Psoas muscle (tissue), 7 donors: ENCODE measurements at regions not wholly inside any gene's neighbourhood (a gene's known extent, or its start where the extent isn't known, plus 50 kb on each side); places are given as distances from the start of the nearest gene placed in this dataset.

ENCODE experiments used
- ATAC-seq, 4 donors: fragments of 200-7000 bp; cut with Tn5 transposase; one replicate each; pipeline ENCODE4 v1.9.1; 2020; ENCODE audit warnings: moderate library complexity in 3 of 4, mild to moderate bottlenecking in 2 of 4
- DNase-seq, 2 donors: peaks; one replicate each; pipeline ENCODE4 v3.0.0-alpha.2; 2020
- H3K27ac ChIP-seq: fragments of 200-600 bp; one replicate; pipeline ENCODE4 v1.8.0; 2022
- H3K27me3 ChIP-seq, 3 donors: fragments of 200-600 bp in 1 of 3; one replicate each; pipeline versions ENCODE4 v1.6.1 to v1.8.0; 2013 to 2022; ENCODE audit warnings: low read length in 2 of 3, mild to moderate bottlenecking in 2 of 3, moderate library complexity in 1 of 3; ENCODE audit not compliant: insufficient read depth in 3 of 3
- H3K36me3 ChIP-seq, 2 donors: fragments of 200-600 bp in 1 of 2; one replicate each; pipeline versions ENCODE4 v1.6.1 to v1.8.0; 2013 to 2022; ENCODE audit warnings: low read depth in 1 of 2, mild to moderate bottlenecking in 1 of 2, moderate library complexity in 1 of 2; ENCODE audit not compliant: insufficient read depth in 1 of 2
- H3K4me1 ChIP-seq: fragments of 200-600 bp; one replicate; pipeline ENCODE4 v1.8.0; 2022
- H3K4me3 ChIP-seq: fragments of 200-600 bp; one replicate; pipeline ENCODE4 v1.8.0; 2022; ENCODE audit warnings: mild to moderate bottlenecking
- H3K9me3 ChIP-seq: fragments of 200-600 bp; one replicate; pipeline ENCODE4 v1.8.0; 2022
- CTCF ChIP-seq: fragments of 200-600 bp; IDR thresholded peaks from one replicate; pipeline ENCODE4 v1.8.0; 2022; ENCODE audit warnings: antibody characterized with exemption
- WGBS, 3 donors: extraction: QIAGEN DNeasy Blood & Tissue Kit; methylation state at CpG; one replicate each; pipeline versions ENCODE4 v1.1.6 to v1.1.7; 2013; 5-methylcytosine and 5-hydroxymethylcytosine counted together
- intact Hi-C, 2 donors: fragments of 100-400 bp; cut with DNase I; formaldehyde crosslinking; loops; one replicate each; pipeline versions ENCODE4 v1.11.0 to v1.14.2; 2022
- donor health status: healthy with polysubstance abuse.
- donor health status: DM: no; HTN: no; CAD: no; lungs with moderate emphysema.
- donor health status: Bipolar disorder and iron deficiency.
- donor health status: healthy.
- donor health status: DM: yes; HTN: yes; CAD: no.
- donor health status: DM: no; HTN: no; CAD: no.
- donor health status: DM: yes; HTN: yes; CAD: no.

GRCh38 chr1:30380625-30380984 is 342.8 kb downstream of the MATN1 start:
- 1 to 2% (median 1%) methylated on average over 3 of the region's 3 CpGs for WGBS, 3 donors
- peaks cover 0 to 3% (median 0%) of the 10 kb centered on the region in 3 donors for H3K27me3 ChIP-seq
- intact Hi-C loops, result loop anchor here (2.0 to 5.0 kb wide), 4 partner anchors 273 to 1144 kb away; partner anchors contain the start of gene PTPRU (in 2 of the 2)
- H3K36me3 ChIP-seq, result no peaks in the 10 kb centered on the region
- no peak overlapping the region for H3K27ac ChIP-seq
- no peaks in the 10 kb centered on the region for H3K9me3 ChIP-seq
- TF ChIP-seq CTCF, result no peak
- ATAC-seq, result no peak
- no peaks in the 10 kb centered on the region for H3K4me1 ChIP-seq
- DNase-seq, result no peak
- H3K4me3 ChIP-seq, result no peak overlapping the region

DNA sequence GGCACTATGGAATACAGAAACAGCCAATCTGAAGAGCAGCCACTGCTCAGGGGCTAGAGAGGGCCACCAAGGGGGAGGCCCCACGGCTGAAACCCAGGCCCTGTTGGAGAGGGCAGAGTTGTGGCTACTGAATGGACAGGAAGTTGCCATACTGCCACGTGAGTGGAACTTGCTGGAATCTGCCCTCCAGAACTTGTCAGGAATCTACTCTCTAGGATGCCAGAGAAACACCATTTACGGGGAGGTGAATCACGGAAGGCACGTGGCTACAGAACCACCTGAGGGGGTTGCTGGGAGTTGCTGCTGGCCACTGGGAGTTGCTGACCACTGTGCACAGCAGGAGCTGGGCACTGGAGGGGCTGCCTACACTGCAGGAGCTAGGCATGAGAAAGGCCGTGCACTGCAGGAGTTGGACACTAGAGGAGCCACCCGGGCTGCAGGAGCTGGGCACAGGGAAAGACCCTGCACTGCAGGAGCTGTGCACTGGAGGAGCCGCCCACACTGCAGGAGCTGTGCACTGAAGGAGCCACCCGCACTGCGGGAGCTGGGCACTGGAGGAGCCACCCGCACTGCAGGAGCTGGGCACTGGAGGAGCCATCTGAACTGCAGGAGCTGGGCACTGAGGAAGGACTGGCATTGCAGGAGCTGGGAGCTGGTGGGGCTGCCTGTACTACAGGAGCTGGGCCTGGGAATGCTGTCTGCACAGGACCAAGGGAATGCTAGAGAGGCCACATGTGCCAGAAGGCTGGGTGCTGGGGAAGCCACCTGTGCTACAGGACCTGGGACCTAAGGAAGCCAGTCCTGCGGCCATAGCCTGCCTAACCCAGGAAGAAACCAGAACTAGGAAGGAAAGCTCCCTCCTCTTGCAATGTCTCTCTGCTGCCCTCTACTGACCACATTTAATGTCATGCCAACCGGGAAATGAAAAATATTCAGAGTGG is 343.4 kb downstream of the MATN1 start:
- no peak overlapping the region for H3K4me3 ChIP-seq
- WGBS, 3 donors, result 38 to 51% (median 41%) methylated on average over 13 of the region's 13 CpGs
- peak; percentile 69 to 89 (median 85) for ATAC-seq
- H3K27ac ChIP-seq, result no peak overlapping the region
- intact Hi-C loops, result loop anchor here (2.0 to 10.0 kb wide), 6 partner anchors 273 to 1143 kb away; partner anchors contain the start of gene PTPRU (in 2 of the 2)
- no peak for DNase-seq
- peaks cover 0 to 3% (median 0%) of the 10 kb centered on the region in 3 donors for H3K27me3 ChIP-seq
- no peaks in the 10 kb centered on the region for H3K9me3 ChIP-seq
- no peaks in the 10 kb centered on the region for H3K4me1 ChIP-seq
- peak; percentile 84 for TF ChIP-seq CTCF
- no peaks in the 10 kb centered on the region for H3K36me3 ChIP-seq

- Histone ChIP-seq H3K4me3 (no peak overlapping the region), H3K36me3 (no peaks in the 10 kb centered on the region), H3K27ac (no peak overlapping the region), H3K27me3 (peaks cover 0 to 3% (median 0%) of the 10 kb centered on the region in 3 donors), H3K9me3 (no peaks in the 10 kb centered on the region), H3K4me1 (no peaks in the 10 kb centered on the region)
- ATAC-seq (no peak), DNase-seq (no peak)
- intact Hi-C loops, result loop anchor here (5.0 to 10.0 kb wide), 2 partner anchors 328 to 574 kb away; no protein-coding TSS in a partner anchor
- TF ChIP-seq CTCF, result no peak
- 25 to 28% (median 26%) methylated on average over 18 of the region's 18 CpGs for WGBS, 3 donors
Measured at GRCh38 chr1:30378991-30379581, 344.3 kb downstream of the MATN1 start.

- 54 to 66% (median 57%) methylated on average over 10 of the region's 10 CpGs for WGBS, 3 donors
- Histone ChIP-seq H3K4me1 (no peaks in the 10 kb centered on the region), H3K9me3 (no peaks in the 10 kb centered on the region), H3K27me3 (peaks cover 0 to 3% (median 0%) of the 10 kb centered on the region in 3 donors), H3K4me3 (no peak overlapping the region), H3K27ac (no peak overlapping the region), H3K36me3 (no peaks in the 10 kb centered on the region)
- ATAC-seq (no peak), DNase-seq (no peak)
- intact Hi-C loops, result loop anchor here (5.0 to 10.0 kb wide), 2 partner anchors 329 to 573 kb away; no protein-coding TSS in a partner anchor
- no peak for TF ChIP-seq CTCF
Measured at GRCh38 chr1:30378003-30378596, 345.3 kb downstream of the MATN1 start.
